ENCODE measurements at regions not wholly inside any gene's neighbourhood (a gene's known extent, or its start where the extent isn't known, plus 50 kb on each side); places are given as distances from the start of the nearest gene placed in this dataset.

DNA sequence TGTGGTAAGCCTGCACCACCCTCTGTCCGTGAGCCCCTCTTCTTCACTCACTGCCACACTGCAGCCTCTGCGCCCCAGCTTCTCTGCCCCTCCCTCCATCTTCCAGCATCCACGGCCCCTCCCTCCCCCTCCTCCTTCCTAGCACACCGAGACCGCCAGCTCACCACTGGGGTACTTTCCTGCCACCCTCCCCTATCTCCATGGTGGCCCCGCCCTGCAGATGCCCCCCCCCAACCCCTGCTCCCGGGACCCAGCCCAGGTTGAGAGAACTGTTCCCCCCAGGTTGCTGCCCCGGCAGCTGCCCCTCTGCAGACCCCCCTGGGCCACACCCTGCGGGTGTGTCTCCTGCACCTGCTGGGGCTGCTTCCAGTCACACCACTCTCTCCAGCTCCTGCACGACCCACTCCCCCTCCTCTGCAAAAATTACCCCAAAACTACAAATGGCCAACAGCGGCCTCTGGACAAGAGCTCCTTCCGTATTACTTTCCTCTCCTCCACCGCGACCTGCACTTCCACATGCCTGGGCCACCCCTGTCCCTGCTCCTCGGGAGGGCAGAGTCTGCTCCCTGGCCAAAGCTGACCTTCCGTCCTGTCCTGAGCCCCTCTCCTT, 209.2 kb upstream of the PPP2R2D start:
- TF ChIP-seq, protein P1, sequence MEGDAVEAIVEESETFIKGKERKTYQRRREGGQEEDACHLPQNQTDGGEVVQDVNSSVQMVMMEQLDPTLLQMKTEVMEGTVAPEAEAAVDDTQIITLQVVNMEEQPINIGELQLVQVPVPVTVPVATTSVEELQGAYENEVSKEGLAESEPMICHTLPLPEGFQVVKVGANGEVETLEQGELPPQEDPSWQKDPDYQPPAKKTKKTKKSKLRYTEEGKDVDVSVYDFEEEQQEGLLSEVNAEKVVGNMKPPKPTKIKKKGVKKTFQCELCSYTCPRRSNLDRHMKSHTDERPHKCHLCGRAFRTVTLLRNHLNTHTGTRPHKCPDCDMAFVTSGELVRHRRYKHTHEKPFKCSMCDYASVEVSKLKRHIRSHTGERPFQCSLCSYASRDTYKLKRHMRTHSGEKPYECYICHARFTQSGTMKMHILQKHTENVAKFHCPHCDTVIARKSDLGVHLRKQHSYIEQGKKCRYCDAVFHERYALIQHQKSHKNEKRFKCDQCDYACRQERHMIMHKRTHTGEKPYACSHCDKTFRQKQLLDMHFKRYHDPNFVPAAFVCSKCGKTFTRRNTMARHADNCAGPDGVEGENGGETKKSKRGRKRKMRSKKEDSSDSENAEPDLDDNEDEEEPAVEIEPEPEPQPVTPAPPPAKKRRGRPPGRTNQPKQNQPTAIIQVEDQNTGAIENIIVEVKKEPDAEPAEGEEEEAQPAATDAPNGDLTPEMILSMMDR (IDR thresholded peaks at IDR 0.05; ENCODE audit: borderline replicate concordance, insufficient read depth, low read depth, low read length) = no peak
- no peak overlapping the region for H3K4me3 ChIP-seq (ENCODE audit: low read depth, low read length)

DNA sequence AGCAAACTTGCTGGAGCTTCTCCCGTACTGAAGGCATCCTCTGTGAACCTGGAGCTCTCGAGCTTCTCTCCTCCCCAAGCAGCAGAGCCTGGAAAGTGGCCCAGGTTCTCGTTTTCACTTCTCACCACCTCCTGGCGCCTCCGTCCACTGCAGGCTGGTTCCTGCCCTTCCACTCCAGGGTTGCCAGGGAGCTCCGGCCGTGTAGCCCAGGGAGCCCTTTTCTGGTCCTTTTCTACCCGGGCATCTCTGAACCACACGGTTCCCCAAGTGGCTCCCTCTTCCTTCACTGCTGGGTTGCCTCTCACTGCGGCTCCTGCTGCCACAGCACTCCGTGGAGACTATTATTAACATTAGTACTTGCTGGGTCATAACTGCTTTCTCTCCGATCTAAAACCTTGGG, 208.6 kb upstream of the PPP2R2D start:
- TF ChIP-seq, protein P1 (IDR thresholded peaks at IDR 0.05; ENCODE audit: borderline replicate concordance, insufficient read depth, low read depth, low read length) = no peak
- no peak overlapping the region for H3K4me3 ChIP-seq (ENCODE audit: low read depth, low read length)

DNA sequence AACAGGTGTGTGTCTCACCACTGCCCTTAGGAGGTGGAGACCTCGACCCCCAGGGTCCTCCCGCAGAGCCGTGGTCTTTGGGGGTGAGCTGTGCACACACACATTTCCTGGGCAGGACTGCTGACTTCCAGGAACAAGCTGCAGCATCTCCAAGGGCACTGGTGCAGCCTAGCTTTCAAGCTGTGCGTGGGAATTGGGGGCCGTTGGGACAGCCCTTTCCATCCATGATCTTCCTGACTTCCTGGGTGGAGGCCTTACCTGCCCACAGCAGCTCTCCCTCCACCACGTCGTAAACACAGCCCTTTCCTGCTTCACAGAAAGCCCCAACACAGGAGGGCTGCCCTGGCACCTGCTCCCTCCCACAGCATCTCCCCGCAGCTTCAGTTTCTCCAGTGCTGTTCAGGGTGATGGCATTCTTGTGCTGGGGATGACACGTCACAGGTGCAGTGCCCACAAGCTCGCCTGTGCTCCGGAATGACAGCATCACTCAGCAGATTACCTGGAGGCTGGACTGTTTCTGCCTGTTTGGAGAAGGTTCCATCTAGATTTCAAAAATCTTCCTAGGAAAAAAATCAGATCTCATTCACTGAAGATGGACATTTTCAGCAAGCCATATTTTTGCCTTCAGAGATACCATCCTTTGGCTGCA, 208.0 kb upstream of the PPP2R2D start:
- TF ChIP-seq, protein P1 (IDR thresholded peaks at IDR 0.05; ENCODE audit: borderline replicate concordance, insufficient read depth, low read depth, low read length) = no peak
- no peak overlapping the region for H3K4me3 ChIP-seq (ENCODE audit: low read depth, low read length)

DNA sequence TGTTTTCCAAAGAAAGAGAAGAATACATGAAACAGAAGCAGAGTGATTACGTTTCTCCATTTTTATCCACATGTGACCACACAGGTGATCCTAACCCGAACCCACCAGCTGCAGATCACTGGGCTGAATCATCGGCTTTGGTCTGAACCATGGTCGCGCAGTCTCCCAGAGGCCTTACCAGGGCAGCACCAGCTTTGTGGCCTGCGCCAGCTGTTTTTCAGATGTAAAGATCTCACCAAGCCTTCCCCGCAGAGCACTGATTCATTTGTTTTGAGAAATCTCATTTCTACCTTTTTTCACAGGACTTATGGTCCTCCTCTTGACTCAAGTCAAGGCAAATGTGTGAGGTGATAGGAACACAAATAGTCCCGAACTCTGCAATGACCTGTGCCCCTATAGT, 207.0 kb upstream of the PPP2R2D start:
- TF ChIP-seq, protein P1 (IDR thresholded peaks at IDR 0.05; ENCODE audit: borderline replicate concordance, insufficient read depth, low read depth, low read length) = no peak
- no peak overlapping the region for H3K4me3 ChIP-seq (ENCODE audit: low read depth, low read length)

DNA sequence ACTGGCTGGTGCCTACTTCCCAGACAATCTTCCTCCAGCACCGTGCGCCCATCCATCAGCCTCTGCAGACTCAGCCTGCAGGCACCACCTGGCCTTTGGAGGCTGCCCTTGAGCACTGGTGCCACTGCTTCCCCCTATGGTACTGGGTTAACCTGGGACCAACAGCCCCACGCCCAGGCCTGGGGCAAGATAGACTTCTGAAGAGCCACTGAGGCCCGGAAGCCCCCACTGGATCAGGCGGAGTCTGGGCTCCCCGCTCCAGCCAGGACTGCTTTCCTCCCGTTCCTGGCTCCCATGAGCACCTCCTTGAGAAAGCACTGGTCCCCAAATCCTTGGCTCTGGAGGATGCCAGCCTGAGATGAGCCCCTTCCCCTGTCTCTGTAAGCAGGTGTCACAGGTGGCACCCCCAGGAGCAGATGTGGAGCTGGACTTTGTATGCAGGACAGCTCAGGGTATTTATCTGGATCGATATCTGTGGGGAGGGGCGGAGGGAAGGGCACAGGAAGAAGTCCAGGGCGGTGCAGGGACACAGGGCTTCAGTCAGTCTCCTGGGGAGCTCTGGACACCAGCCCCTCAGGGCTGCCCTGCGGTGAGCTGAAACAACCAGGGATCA, 206.5 kb upstream of the PPP2R2D start:
- TF ChIP-seq, protein P1 (IDR thresholded peaks at IDR 0.05; ENCODE audit: borderline replicate concordance, insufficient read depth, low read depth, low read length) = no peak
- H3K4me3 ChIP-seq (ENCODE audit: low read depth, low read length) = no peak overlapping the region

DNA sequence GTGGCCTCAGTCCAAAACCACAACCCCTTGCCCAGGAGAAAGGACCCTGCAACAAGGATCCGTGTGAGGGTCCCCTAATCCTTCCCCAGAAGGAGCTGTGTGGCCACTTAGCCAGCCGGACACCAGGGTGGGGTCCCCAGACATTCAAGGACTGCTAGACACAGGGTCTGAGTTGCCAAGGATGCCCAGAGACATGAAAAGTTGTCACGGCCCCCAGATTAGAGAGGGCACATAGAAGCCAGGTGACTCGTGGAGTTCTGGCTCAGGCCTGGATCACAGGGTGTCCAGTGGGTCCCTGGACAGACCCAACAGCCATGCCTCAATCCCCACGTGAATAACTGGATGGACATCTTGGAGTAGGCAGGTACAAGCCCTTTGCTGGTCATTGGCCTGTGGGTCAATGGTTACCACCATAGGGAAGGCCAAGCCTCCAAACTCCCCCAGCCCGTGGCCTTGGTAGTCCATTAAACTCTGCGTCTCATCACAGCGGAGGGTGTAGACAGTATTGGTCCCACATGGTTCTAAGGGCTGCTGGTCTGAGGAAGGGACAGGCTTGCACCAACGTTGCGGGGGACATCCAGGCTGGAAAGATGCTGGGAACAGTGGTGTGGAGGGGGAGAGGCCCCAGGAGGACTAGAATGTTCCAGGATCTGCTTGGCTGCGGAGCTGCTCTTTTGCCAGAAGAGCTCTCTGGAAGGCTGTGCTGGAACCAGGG, 205.9 kb upstream of the PPP2R2D start:
- no peak overlapping the region for H3K4me3 ChIP-seq (ENCODE audit: low read depth, low read length)
- TF ChIP-seq, protein P1 (IDR thresholded peaks at IDR 0.05; ENCODE audit: borderline replicate concordance, insufficient read depth, low read depth, low read length) = no peak
